Spleen (tissue), 11 donors: ENCODE measurements at regions not wholly inside any gene's neighbourhood (a gene's known extent, or its start where the extent isn't known, plus 50 kb on each side); places are given as distances from the start of the nearest gene placed in this dataset.
"Not testable (repeated sequence)": the region's sequence is repeated elsewhere in the genome, so short reads cannot be mapped to it uniquely, and the experiment has no call there.

Experiments used
- DNase-seq: peaks from one replicate; pipeline ENCODE4 v3.0.0-alpha.2; 2020
- H3K27ac ChIP-seq, 8 donors: fragments of 200-600 bp; sonication (generic) in 7 of 8; 1 replicate in 4 of 8; 2 replicates in 4 of 8; pipeline versions ENCODE4 v1.5.0 to v1.8.0; 2016 to 2021; ENCODE audit warnings: inconsistent platforms in 4 of 8, mild to moderate bottlenecking in 4 of 8, moderate library complexity in 1 of 8
- H3K27me3 ChIP-seq, 7 donors: fragments of 200-600 bp; sonication (generic) in 6 of 7; replicated peaks in 1 of 7; 1 replicate in 4 of 7; 2 replicates in 3 of 7; pipeline versions ENCODE4 v1.5.0 to v1.8.0; 2016 to 2021; ENCODE audit warnings: inconsistent platforms in 3 of 7, mild to moderate bottlenecking in 1 of 7
- H3K36me3 ChIP-seq, 6 donors: fragments of 200-600 bp; sonication (generic) in 5 of 6; 1 replicate in 4 of 6; 2 replicates in 2 of 6; pipeline versions ENCODE4 v1.5.0 to v1.8.0; 2016 to 2021; ENCODE audit warnings: inconsistent platforms in 2 of 6
- H3K4me1 ChIP-seq, 6 donors: fragments of 200-600 bp; sonication (generic) in 5 of 6; 1 replicate in 3 of 6; 2 replicates in 3 of 6; pipeline versions ENCODE4 v1.5.0 to v1.8.0; 2016 to 2021; ENCODE audit warnings: inconsistent platforms in 3 of 6
- H3K4me3 ChIP-seq, 8 donors: fragments of 200-600 bp; sonication (generic) in 7 of 8; 1 replicate in 4 of 8; 2 replicates in 4 of 8; pipeline versions ENCODE4 v1.5.0 to v1.8.0; 2016 to 2021; ENCODE audit warnings: inconsistent platforms in 4 of 8, mild to moderate bottlenecking in 4 of 8, moderate library complexity in 2 of 8
- H3K9me3 ChIP-seq, 8 donors: fragments of 200-600 bp; sonication (generic) in 7 of 8; 1 replicate in 4 of 8; 2 replicates in 4 of 8; pipeline versions ENCODE4 v1.5.0 to v1.8.0; 2016 to 2021; ENCODE audit warnings: inconsistent platforms in 4 of 8
- POLR2A ChIP-seq, 3 donors: fragments of 450-650 bp; IDR thresholded peaks; one replicate each; pipeline ENCODE4 v1.5.1; 2017; ENCODE audit warnings: antibody characterized with exemption in 3 of 3, mild to moderate bottlenecking in 1 of 3
- POLR2AphosphoS5 ChIP-seq, 3 donors: sonication (generic); formaldehyde crosslinking; IDR thresholded peaks; one replicate each; pipeline ENCODE4 v1.5.1; 2017; ENCODE audit warnings: antibody characterized with exemption in 3 of 3
- WGBS, 5 donors: extraction: QIAGEN DNeasy Blood & Tissue Kit in 3 of 5; methylation state at CpG; one replicate each; pipeline versions ENCODE4 v1.1.5 to v1.1.7; 2013 to 2018; 5-methylcytosine and 5-hydroxymethylcytosine counted together
- intact Hi-C: fragments of 100-400 bp; cut with DNase I; formaldehyde crosslinking; loops from one replicate; pipeline ENCODE4 v1.15.0; 2023; ENCODE audit warnings: low total_unique reads
- TF ChIP-seq, protein P1 (sequence below), 11 experiments: fragments of 200-600 bp in 7 of 11; fragments of 450-650 bp in 4 of 11; sonication (generic) in 4 of 11; IDR thresholded peaks in 8 of 11; conservative IDR thresholded peaks in 3 of 11; 1 replicate in 7 of 11; 2 replicates in 4 of 11; pipeline versions ENCODE4 v1.4.0 to v1.8.0; 2016 to 2021; ENCODE audit warnings: antibody characterized with exemption in 11 of 11, inconsistent platforms in 4 of 11, mild to moderate bottlenecking in 1 of 11
- donor health status: healthy with polysubstance abuse.
- donor health status: DM: no; HTN: no; CAD: no; lungs with moderate emphysema.
- donor health status: DM: no; HTN: no; CAD: no.
- donor health status: Bipolar disorder and iron deficiency.
- donor health status: healthy.
- donor health status: DM: no; HTN: no; CAD: no.
- donor health status: DM: yes; HTN: yes; CAD: no.

DNA sequence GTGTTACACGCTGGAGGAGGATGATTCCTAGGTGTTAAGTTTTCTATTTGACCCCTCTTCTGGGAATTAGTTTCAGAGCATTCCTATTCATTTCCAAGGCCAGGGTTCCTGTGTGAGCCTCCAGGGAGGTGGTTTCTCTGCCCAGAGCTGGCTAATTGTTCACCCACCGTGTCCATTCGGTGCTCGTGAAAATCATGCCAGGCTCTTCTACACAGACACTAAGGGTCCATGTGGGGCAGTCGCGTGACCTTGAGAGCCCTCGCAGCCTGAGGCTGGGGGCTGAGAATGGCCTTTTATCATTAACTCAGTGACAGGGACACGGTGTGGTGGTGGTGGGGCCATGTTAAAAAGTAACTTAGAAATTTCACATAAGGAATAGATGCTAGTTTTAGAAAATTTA is 83.7 kb downstream of the EMX2 start:
- H3K36me3 ChIP-seq, result no peaks in the 10 kb centered on the region
- H3K4me3 ChIP-seq, result no peak overlapping the region
- H3K9me3 ChIP-seq, result no peaks in the 10 kb centered on the region
- H3K27ac ChIP-seq, result no peak overlapping the region
- no peaks in the 10 kb centered on the region for H3K4me1 ChIP-seq
- no peak for DNase-seq
- intact Hi-C loops, result no loop called here
- 86 to 94% (median 90%) methylated on average over 8 of the region's 8 CpGs for WGBS, 5 donors
- H3K27me3 ChIP-seq, result peaks cover 0 to 15% (median 0%) of the 10 kb centered on the region in 7 donors
- TF ChIP-seq, protein P1, sequence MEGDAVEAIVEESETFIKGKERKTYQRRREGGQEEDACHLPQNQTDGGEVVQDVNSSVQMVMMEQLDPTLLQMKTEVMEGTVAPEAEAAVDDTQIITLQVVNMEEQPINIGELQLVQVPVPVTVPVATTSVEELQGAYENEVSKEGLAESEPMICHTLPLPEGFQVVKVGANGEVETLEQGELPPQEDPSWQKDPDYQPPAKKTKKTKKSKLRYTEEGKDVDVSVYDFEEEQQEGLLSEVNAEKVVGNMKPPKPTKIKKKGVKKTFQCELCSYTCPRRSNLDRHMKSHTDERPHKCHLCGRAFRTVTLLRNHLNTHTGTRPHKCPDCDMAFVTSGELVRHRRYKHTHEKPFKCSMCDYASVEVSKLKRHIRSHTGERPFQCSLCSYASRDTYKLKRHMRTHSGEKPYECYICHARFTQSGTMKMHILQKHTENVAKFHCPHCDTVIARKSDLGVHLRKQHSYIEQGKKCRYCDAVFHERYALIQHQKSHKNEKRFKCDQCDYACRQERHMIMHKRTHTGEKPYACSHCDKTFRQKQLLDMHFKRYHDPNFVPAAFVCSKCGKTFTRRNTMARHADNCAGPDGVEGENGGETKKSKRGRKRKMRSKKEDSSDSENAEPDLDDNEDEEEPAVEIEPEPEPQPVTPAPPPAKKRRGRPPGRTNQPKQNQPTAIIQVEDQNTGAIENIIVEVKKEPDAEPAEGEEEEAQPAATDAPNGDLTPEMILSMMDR (IDR thresholded peaks at IDR 0.05 in 8 of 11, conservative IDR thresholded peaks at IDR 0.05 in 3 of 11), result no peak
- TF ChIP-seq POLR2AphosphoS5 (IDR thresholded peaks at IDR 0.05) (no peak), POLR2A (IDR thresholded peaks at IDR 0.05) (no peak)

DNA sequence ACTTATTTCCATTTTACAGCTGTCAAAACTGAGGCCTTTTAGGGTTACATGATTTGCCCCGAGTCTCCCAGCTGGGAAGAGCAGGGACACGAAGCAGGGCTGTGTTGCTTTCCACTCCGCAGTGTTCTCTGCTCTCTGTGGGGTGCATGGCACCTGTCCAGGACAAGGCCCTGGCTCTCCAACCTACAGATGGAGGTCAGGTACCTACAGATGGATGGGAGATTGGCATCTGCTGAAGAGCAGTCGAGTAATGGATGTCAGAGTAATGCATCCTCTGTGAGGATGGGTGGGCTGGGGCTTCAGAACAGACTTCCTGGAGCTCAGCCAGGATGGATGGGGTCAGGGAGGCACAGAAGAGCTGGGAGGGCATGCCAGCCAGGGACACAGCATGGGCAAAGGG is 85.0 kb downstream of the EMX2 start:
- Histone ChIP-seq H3K4me3 (no peak overlapping the region), H3K9me3 (no peaks in the 10 kb centered on the region), H3K4me1 (no peaks in the 10 kb centered on the region), H3K27ac (no peak overlapping the region), H3K36me3 (no peaks in the 10 kb centered on the region), H3K27me3 (peaks cover 0 to 4% (median 0%) of the 10 kb centered on the region in 7 donors)
- intact Hi-C loops, result no loop called here
- no peak for DNase-seq
- 70 to 89% (median 83%) methylated on average over 4 of the region's 4 CpGs for WGBS, 5 donors
- TF ChIP-seq POLR2A (IDR thresholded peaks at IDR 0.05) (no peak), POLR2AphosphoS5 (IDR thresholded peaks at IDR 0.05) (no peak)
- TF ChIP-seq, protein P1 (IDR thresholded peaks at IDR 0.05 in 8 of 11, conservative IDR thresholded peaks at IDR 0.05 in 3 of 11), result no peak

DNA sequence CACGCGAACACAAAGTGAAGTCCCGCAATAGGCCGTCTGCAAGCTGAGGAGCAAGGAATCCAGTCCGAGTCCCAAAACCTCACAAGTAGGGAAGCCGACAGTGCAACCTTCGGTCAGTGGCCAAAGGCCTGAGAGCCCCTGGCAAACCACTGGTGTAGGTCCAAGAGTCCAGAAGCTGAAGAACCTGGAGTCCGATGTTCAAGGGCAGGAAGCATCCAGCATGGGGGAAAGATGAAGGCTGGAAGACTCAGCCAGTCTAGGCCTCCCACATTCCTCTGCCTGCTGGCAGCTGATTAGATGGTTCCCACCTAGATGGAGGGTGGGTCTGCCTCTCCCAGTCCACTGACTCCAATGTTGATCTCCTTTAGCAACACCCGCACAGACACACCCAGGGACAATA is 87.2 kb downstream of the EMX2 start:
- WGBS, 5 donors, result 93 to 98% (median 95%) methylated on average over 9 of the region's 9 CpGs
- H3K36me3 ChIP-seq, H3K4me3 ChIP-seq, intact Hi-C loops, H3K27me3 ChIP-seq, H3K4me1 ChIP-seq, H3K9me3 ChIP-seq, DNase-seq: not testable (repeated sequence)
- H3K27ac ChIP-seq, result peak overlapping the region in 5 of 8 donors; percentile 46 to 69 (median 64)

DNA sequence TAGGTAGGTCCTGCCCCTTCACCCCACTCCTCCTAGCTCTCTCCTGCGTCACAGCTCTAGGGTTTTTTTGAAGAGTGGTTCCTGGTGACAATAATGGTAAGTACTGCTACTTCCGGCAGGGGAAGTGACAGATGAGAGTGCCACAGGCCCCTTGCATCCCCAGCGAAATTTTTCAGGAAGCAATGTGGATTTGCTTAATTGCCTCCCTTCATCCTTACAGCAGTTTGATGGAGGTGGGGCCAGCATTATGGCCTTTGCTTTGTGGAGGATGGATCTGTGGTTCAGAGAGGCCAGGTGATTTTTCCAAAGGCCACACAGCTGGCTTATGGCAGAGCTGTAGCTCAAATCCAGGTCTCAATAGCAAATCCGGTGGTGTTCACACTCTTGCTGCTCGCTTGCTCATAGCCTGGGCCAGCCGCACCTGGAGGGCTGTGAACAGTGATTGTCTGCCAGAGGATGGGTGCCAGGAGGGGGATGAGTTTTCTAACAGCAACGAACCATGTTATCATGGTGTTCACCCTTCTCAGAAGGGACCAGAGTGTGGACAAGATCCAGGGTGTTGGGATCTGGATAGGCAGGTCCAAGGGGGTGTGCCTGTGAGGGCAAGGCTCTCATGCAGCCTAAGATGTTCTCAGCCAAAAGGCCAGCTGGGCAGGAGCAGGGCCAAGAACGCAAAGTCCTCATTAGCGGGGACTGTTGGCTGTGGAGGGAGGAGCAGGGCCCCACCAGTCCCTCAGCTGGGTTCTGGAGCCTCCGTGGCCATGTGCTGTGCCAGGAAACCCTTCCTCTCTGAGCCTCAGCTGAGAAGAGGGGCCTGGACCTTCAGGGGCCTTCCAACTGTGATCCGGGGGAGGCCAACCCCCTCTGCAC is 89.0 kb downstream of the EMX2 start:
- no peak for TF ChIP-seq POLR2A (IDR thresholded peaks at IDR 0.05)
- intact Hi-C loops, result no loop called here
- Histone ChIP-seq H3K9me3 (no peaks in the 10 kb centered on the region), H3K4me1 (no peaks in the 10 kb centered on the region), H3K27me3 (no peaks in the 10 kb centered on the region), H3K27ac (peak overlapping the region in 6 of 8 donors; percentile 6 to 69 (median 59)), H3K4me3 (no peak overlapping the region), H3K36me3 (no peaks in the 10 kb centered on the region)
- whole genome bisulfite sequencing, 5 donors, result 74 to 80% (median 76%) methylated on average over 11 of the region's 11 CpGs
- no peak for DNase-seq

DNA sequence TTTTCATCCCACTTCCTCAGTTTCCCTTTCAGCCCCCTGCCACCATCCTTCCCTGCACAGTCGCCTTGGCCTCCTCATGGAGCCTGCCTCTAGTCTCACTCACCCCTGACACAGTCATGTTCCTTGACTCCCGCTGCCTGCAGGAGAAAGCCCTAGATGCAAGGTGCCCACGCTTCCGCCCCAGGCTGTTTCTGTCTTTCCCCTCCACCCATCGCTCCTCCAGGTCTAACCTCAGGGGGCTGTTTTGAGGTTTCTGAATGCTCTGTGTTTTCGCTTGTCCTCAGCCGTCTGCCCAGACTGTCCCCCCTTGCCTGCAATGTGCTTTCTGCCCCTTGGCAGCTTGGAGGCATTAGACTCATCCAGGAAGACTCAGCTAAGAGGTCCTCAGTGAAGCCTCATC is 89.9 kb downstream of the EMX2 start:
- TF ChIP-seq POLR2AphosphoS5 (IDR thresholded peaks at IDR 0.05) (no peak), POLR2A (IDR thresholded peaks at IDR 0.05) (no peak)
- TF ChIP-seq, protein P1 (IDR thresholded peaks at IDR 0.05 in 8 of 11, conservative IDR thresholded peaks at IDR 0.05 in 3 of 11), result no peak
- no peak for DNase-seq
- 91 to 97% (median 92%) methylated on average over 7 of the region's 7 CpGs for WGBS, 5 donors
- H3K27me3 ChIP-seq, result no peaks in the 10 kb centered on the region
- no peaks in the 10 kb centered on the region for H3K4me1 ChIP-seq
- no peaks in the 10 kb centered on the region for H3K36me3 ChIP-seq
- H3K9me3 ChIP-seq, result no peaks in the 10 kb centered on the region
- no peak overlapping the region for H3K4me3 ChIP-seq
- intact Hi-C loops, result no loop called here
- no peak overlapping the region for H3K27ac ChIP-seq
